Fibroblast of skin of abdomen (primary cell): ENCODE measurements at regions not wholly inside any gene's neighbourhood (a gene's known extent, or its start where the extent isn't known, plus 50 kb on each side); places are given as distances from the start of the nearest gene placed in this dataset.

Experiments used
- DNase-seq: peaks from one replicate; pipeline ENCODE4 v3.0.0-alpha.2; 2013

- DNase-seq = peak; percentile 49
Measured at GRCh38 chr7:138257459-138258196, 181.4 kb downstream of the AKR1D1 start.

GRCh38 chr7:138258197-138258559 lies 181.9 kb downstream of the AKR1D1 start:
- peak; percentile 33 for DNase-seq

GRCh38 chr7:138259675-138260074 lies 183.4 kb downstream of the AKR1D1 start:
- DNase-seq = no peak

GRCh38 chr7:138267934-138268333 lies 191.7 kb downstream of the AKR1D1 start:
- no peak for DNase-seq

GRCh38 chr7:138276891-138277290 lies 183.2 kb upstream of the TRIM24 start:
- no peak for DNase-seq

- no peak for DNase-seq
Measured at GRCh38 chr7:138278601-138279000, 181.5 kb upstream of the TRIM24 start.

- peak; percentile 9 for DNase-seq
Measured at GRCh38 chr7:138282997-138283396, 177.1 kb upstream of the TRIM24 start.

- DNase-seq = no peak
Measured at GRCh38 chr7:138285129-138285528, 174.9 kb upstream of the TRIM24 start.

- DNase-seq = no peak
Measured at GRCh38 chr7:138286846-138287245, 173.2 kb upstream of the TRIM24 start.

GRCh38 chr7:138287549-138287948 lies 172.5 kb upstream of the TRIM24 start:
- no peak for DNase-seq

- no peak for DNase-seq
Measured at GRCh38 chr7:138289082-138289481, 171.0 kb upstream of the TRIM24 start.

GRCh38 chr7:138289864-138290263 lies 170.2 kb upstream of the TRIM24 start:
- no peak for DNase-seq

GRCh38 chr7:138292951-138293350 lies 167.1 kb upstream of the TRIM24 start:
- no peak for DNase-seq

GRCh38 chr7:138295049-138295637 lies 164.9 kb upstream of the TRIM24 start:
- DNase-seq = no peak

GRCh38 chr7:138297526-138297925 lies 162.5 kb upstream of the TRIM24 start:
- DNase-seq = no peak

- no peak for DNase-seq
Measured at GRCh38 chr7:138299066-138299465, 161.0 kb upstream of the TRIM24 start.

- no peak for DNase-seq
Measured at GRCh38 chr7:138303230-138304070, 156.6 kb upstream of the TRIM24 start.

- DNase-seq = no peak
Measured at GRCh38 chr7:138304071-138304320, 156.1 kb upstream of the TRIM24 start.

GRCh38 chr7:138307633-138308032 lies 152.4 kb upstream of the TRIM24 start:
- no peak for DNase-seq

- no peak for DNase-seq
Measured at GRCh38 chr7:138308136-138308535, 151.9 kb upstream of the TRIM24 start.

- DNase-seq = no peak
Measured at GRCh38 chr7:138309186-138309585, 150.9 kb upstream of the TRIM24 start.

GRCh38 chr7:138313829-138314178 lies 146.3 kb upstream of the TRIM24 start:
- no peak for DNase-seq

- peak; percentile 18 for DNase-seq
Measured at GRCh38 chr7:138316421-138317043, 143.5 kb upstream of the TRIM24 start.
